OCI-LY3 (cell line): ENCODE measurements at regions not wholly inside any gene's neighbourhood (a gene's known extent, or its start where the extent isn't known, plus 50 kb on each side); places are given as distances from the start of the nearest gene placed in this dataset.

Experiments
- CTCF ChIP-seq: fragments of 200-600, 300-600 bp; sonication (generic); IDR thresholded peaks from 2 replicates; pipeline ENCODE4 v1.5.1; 2014; ENCODE audit warnings: antibody characterized with exemption, low read length, low read depth
- EZH2phosphoT487 ChIP-seq: fragments of 200-600 bp; shearing (Covaris generic); IDR thresholded peaks from 2 replicates; pipeline ENCODE4 v1.6.1; 2018; ENCODE audit warnings: antibody characterized with exemption, mixed run types, low read depth

GRCh38 chr4:153137677-153138630 lies 66.3 kb upstream of the TRIM2 start:
- no peak for TF ChIP-seq CTCF
- TF ChIP-seq EZH2phosphoT487: no peak
